ENCODE measurements at regions not wholly inside any gene's neighbourhood (a gene's known extent, or its start where the extent isn't known, plus 50 kb on each side); places are given as distances from the start of the nearest gene placed in this dataset.
A peak's percentile ranks its signal among the peaks of the same experiment; 100 is the strongest.

GRCh38 chr10:3310016-3310784 is 137.6 kb upstream of the PITRM1 start:
- no peak for DNase-seq (ENCODE audit: low spot score)

- DNase-seq (ENCODE audit: low spot score), result no peak
Measured at GRCh38 chr10:3306050-3306449, 133.5 kb upstream of the PITRM1 start.

- no peak for DNase-seq (ENCODE audit: low spot score)
Measured at GRCh38 chr10:3295582-3296151, 123.1 kb upstream of the PITRM1 start.

- DNase-seq (ENCODE audit: low spot score), result no peak
Measured at GRCh38 chr10:3294919-3295581, 122.5 kb upstream of the PITRM1 start.

GRCh38 chr10:3293581-3294431 is 121.2 kb upstream of the PITRM1 start:
- DNase-seq (ENCODE audit: low spot score), result no peak

- DNase-seq (ENCODE audit: low spot score), result no peak
Measured at GRCh38 chr10:3292636-3293035, 120.1 kb upstream of the PITRM1 start.

- DNase-seq (ENCODE audit: low spot score), result no peak
Measured at GRCh38 chr10:3290550-3290949, 118.0 kb upstream of the PITRM1 start.

GRCh38 chr10:3287572-3288445 is 115.2 kb upstream of the PITRM1 start:
- no peak for DNase-seq (ENCODE audit: low spot score)

GRCh38 chr10:3282674-3283017 is 110.1 kb upstream of the PITRM1 start:
- DNase-seq (ENCODE audit: low spot score), result no peak

GRCh38 chr10:3281941-3282673 is 109.5 kb upstream of the PITRM1 start:
- DNase-seq (ENCODE audit: low spot score), result no peak

- no peak for DNase-seq (ENCODE audit: low spot score)
Measured at GRCh38 chr10:3278771-3279170, 106.2 kb upstream of the PITRM1 start.

GRCh38 chr10:3277566-3277965 is 105.0 kb upstream of the PITRM1 start:
- DNase-seq (ENCODE audit: low spot score), result no peak

GRCh38 chr10:3274414-3274813 is 101.8 kb upstream of the PITRM1 start:
- no peak for DNase-seq (ENCODE audit: low spot score)

GRCh38 chr10:3273966-3274365 is 101.4 kb upstream of the PITRM1 start:
- DNase-seq (ENCODE audit: low spot score), result no peak

- no peak for DNase-seq (ENCODE audit: low spot score)
Measured at GRCh38 chr10:3272300-3272699, 99.7 kb upstream of the PITRM1 start.

- DNase-seq (ENCODE audit: low spot score), result no peak
Measured at GRCh38 chr10:3271354-3272115, 99.0 kb upstream of the PITRM1 start.

GRCh38 chr10:3270577-3271316 is 98.2 kb upstream of the PITRM1 start:
- no peak for DNase-seq (ENCODE audit: low spot score)

- no peak for DNase-seq (ENCODE audit: low spot score)
Measured at GRCh38 chr10:3268025-3268424, 95.4 kb upstream of the PITRM1 start.

GRCh38 chr10:3265088-3265487 is 92.5 kb upstream of the PITRM1 start:
- DNase-seq (ENCODE audit: low spot score), result peak; percentile 45

All from AG08396 (cell line).